ENCODE measurements at regions not wholly inside any gene's neighbourhood (a gene's known extent, or its start where the extent isn't known, plus 50 kb on each side); places are given as distances from the start of the nearest gene placed in this dataset.

DNA sequence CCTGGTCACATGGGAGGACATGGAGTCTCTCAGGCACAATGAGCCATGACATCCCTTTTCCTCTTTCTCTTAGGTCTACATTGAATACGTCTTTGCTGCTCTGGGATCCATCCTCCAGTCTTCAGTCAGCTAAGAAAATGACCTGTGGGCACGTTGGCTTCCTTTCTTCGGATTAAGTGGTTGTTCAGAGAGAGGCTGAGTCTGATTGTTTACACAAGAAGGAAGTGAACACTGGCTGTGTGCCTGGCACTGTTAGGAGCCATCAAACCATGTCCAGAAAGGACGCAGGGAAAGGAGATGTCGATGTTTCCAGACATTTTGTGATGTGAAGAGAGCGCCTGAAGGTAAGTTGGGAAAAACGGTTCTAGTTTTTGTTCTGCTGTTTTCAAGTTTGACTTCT, 309.9 kb upstream of the CDYL start:
- TF ChIP-seq, protein P1, sequence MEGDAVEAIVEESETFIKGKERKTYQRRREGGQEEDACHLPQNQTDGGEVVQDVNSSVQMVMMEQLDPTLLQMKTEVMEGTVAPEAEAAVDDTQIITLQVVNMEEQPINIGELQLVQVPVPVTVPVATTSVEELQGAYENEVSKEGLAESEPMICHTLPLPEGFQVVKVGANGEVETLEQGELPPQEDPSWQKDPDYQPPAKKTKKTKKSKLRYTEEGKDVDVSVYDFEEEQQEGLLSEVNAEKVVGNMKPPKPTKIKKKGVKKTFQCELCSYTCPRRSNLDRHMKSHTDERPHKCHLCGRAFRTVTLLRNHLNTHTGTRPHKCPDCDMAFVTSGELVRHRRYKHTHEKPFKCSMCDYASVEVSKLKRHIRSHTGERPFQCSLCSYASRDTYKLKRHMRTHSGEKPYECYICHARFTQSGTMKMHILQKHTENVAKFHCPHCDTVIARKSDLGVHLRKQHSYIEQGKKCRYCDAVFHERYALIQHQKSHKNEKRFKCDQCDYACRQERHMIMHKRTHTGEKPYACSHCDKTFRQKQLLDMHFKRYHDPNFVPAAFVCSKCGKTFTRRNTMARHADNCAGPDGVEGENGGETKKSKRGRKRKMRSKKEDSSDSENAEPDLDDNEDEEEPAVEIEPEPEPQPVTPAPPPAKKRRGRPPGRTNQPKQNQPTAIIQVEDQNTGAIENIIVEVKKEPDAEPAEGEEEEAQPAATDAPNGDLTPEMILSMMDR (IDR thresholded peaks at IDR 0.05; ENCODE audit: insufficient read depth, low read depth, low read length): no peak
- peak; percentile 51 for DNase-seq (ENCODE audit: low read depth)
- no peak overlapping the region for H3K4me3 ChIP-seq (ENCODE audit: low read depth, low read length)

DNA sequence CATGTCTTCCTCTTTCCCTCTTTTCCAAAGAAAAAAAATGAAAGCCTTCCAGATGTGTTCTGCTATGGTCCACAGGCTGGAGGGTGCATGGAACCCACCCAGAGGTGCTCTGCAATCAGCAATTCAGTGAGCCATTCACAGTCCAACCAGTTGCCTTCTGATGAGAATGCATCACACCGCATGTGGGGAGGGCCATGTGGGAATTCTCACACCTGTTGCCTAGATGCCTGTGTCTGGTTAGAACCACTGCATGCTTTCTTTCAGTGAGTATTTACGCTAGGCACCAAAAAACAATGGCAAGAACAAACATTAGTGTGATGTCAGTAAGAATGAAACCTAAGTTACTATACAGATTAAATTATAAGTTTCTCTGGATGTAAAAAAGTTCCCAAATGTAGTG, 311.6 kb upstream of the CDYL start:
- TF ChIP-seq, protein P1 (IDR thresholded peaks at IDR 0.05; ENCODE audit: insufficient read depth, low read depth, low read length): no peak
- DNase-seq (ENCODE audit: low read depth): no peak
- no peak overlapping the region for H3K4me3 ChIP-seq (ENCODE audit: low read depth, low read length)

DNA sequence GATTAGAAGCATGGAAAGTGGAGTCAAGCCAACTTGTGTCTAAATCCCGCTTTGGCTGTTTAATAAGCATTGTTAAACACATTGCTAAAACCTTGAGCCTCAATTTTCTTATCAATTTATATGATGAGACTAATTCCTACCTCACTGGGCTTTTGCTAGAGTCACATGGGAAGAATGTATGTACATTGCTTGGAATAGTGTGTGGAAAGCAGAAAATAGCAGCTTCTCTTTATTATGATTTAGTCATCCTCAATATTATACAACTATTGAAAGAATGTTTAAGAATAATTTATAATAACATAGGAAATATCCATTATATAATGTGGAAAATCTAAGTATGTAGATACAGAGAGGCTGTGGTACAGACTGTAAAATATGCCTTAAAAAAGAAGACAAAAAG, 313.0 kb upstream of the CDYL start:
- no peak overlapping the region for H3K4me3 ChIP-seq (ENCODE audit: low read depth, low read length)
- no peak for DNase-seq (ENCODE audit: low read depth)
- TF ChIP-seq, protein P1 (IDR thresholded peaks at IDR 0.05; ENCODE audit: insufficient read depth, low read depth, low read length): no peak

DNA sequence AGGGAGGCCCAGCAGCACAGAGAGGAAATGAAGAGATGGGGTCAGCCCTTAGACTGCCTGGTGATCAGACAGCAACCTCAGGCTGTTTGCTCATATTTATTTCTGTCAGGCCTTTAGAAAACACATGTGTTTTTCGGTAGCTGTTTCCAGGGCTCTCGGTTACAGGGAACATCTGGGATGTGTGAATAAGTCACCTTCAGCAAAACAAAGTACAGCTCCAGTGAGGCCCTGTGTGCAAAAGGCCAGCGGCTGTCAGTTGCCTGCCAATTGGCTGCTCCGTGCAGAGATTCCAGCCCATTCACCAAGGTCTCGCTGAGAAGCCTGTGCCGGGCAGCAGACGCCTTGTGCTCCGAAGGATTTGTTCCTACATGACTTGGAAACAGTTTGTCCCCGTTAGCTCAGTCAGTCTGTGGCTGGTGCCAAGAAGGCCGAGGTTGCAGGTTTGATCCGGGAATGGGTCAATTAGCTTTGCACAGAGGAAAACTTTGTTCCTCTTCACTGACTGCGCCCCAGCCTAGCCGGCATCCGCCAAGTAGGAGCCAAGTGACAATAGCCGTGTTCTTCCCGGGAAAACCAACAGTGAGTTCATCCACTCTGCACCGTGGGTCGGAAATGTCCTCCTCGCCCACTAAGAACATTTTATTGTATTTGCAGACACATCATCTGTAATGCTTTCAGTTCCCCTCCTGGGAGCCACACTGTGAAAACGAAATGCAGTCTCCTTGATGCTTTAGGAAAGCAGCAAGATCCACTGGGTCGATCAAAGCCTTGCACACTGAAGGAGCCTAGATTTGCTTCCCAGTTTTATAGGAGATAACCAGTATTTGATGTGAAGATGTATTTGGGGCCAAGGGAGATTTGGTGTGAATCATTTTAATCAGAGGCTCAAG, 315.4 kb upstream of the CDYL start:
- TF ChIP-seq, protein P1 (IDR thresholded peaks at IDR 0.05; ENCODE audit: insufficient read depth, low read depth, low read length): no peak
- DNase-seq (ENCODE audit: low read depth): peak; percentile 79
- H3K4me3 ChIP-seq (ENCODE audit: low read depth, low read length): no peak overlapping the region

DNA sequence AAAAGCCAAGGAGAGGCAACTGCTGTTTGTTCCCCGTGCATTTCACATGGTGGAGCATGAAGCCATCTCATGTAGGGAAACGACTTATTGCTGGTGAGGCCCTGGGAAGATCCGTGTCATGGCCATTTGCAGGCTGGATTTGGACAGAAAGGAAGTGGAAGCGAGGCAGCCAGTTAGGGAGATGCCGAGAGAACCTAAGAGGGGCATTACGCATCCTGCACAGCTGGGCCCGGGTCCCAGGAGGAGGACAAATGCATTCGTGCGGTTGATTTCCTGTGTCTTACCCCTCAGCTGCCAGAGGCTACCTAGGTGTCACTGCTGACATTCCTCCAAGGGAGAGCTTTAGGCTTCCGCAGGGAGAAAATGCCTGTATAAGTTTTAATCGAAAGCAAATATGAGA, 316.2 kb upstream of the CDYL start:
- TF ChIP-seq, protein P1 (IDR thresholded peaks at IDR 0.05; ENCODE audit: insufficient read depth, low read depth, low read length): no peak
- no peak overlapping the region for H3K4me3 ChIP-seq (ENCODE audit: low read depth, low read length)
- DNase-seq (ENCODE audit: low read depth): no peak

DNA sequence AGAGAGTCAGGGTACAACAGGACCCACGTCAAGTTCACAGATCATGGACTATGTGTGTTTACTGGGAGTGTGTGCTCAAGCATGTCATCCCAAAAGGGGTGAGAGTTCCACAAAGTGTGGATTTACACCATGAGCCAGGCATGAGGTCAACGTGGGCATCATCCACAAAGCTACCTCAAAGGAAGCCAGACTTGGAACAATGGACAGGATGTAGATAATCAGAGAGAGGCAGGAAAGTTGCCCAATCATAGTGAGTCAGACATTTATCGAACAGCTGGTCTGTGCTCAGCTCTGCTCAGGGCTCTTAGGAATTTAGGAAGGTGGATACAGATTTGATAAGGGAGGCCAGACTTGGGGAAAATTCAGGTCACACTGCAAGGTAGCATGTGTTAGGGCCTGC, 317.2 kb upstream of the CDYL start:
- DNase-seq (ENCODE audit: low read depth): peak; percentile 84
- no peak overlapping the region for H3K4me3 ChIP-seq (ENCODE audit: low read depth, low read length)
- TF ChIP-seq, protein P1 (IDR thresholded peaks at IDR 0.05; ENCODE audit: insufficient read depth, low read depth, low read length): no peak

All from fibroblast of villous mesenchyme (primary cell).